ENCODE measurements at regions not wholly inside any gene's neighbourhood (a gene's known extent, or its start where the extent isn't known, plus 50 kb on each side); places are given as distances from the start of the nearest gene placed in this dataset.

DNA sequence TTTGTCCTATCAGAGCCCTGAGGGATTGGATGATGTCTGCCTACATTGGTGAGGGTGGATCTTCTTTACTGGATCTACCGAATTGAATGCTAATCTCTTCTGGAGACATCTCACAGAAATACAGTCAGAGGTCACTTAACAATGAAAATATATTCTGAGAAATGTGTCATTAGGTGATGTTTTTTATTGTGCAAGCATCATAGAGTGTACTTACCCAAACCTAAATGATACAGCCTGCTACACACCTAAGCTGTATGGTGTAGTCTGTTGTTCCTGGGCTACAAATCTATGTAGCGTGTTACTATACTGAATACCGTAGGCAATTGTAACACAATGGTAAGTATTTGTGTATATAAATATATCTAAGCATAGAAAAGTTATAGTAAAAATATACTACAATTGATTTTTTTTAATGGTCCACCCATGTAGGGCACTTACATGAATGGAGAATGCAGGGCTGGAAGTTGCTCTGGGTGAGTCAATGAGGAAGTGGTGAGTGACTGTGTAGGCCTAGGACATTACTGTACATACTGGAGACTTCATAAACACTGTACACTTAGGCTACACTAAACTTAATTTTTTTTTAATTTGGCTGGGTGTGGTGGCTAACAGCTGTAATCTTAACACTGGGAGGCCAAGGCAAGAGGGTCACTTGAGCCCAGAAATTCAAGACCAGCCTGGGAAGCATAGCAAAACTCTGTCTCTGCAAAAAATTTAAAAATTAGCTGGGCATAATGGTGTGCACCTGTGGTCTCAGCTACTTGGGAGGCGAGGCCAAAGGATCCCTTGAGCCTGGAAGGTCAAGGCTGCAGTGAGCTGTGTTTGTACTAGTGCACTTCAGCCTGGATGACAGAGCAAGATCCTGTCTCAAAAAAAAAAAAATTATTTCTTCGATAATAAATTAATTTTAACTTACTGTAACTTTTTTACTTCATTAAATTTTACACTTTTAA, 226.3 kb upstream of the UBE2E3 start:
- TF ChIP-seq ZNF561 (tag by site-specific recombination; IDR thresholded peaks at IDR 0.05; ENCODE audit: borderline replicate concordance) (no peak), MEIS1 (CRISPR knock-in tag; IDR thresholded peaks at IDR 0.05; ENCODE audit: borderline replicate concordance) (no peak), ZNF169 (tag by site-specific recombination; IDR thresholded peaks at IDR 0.05) (no peak)
- Histone ChIP-seq H3K36me3 (ENCODE audit: control insufficient read depth in 2 of 2, insufficient read depth in 1 of 2, low read length in 2 of 2) (no peaks in the 10 kb centered on the region), H3K4me3 (ENCODE audit: low read depth, low read length) (no peak overlapping the region), H3K9me3 (ENCODE audit: control insufficient read depth, insufficient read depth, low read depth, low read length) (no peaks in the 10 kb centered on the region), H3K27ac (ENCODE audit: extremely low read depth, low read depth, low read length) (no peak overlapping the region), H3K4me1 (ENCODE audit: control insufficient read depth, insufficient read depth, low read length) (no peaks in the 10 kb centered on the region)
- ChIA-PET CTCF (interaction anchor here (0.6 to 0.7 kb wide), 3 partner anchors 238 to 908 kb away, joined by 3 read pairs; no protein-coding TSS in a partner anchor), POLR2A (no interaction called here)

DNA sequence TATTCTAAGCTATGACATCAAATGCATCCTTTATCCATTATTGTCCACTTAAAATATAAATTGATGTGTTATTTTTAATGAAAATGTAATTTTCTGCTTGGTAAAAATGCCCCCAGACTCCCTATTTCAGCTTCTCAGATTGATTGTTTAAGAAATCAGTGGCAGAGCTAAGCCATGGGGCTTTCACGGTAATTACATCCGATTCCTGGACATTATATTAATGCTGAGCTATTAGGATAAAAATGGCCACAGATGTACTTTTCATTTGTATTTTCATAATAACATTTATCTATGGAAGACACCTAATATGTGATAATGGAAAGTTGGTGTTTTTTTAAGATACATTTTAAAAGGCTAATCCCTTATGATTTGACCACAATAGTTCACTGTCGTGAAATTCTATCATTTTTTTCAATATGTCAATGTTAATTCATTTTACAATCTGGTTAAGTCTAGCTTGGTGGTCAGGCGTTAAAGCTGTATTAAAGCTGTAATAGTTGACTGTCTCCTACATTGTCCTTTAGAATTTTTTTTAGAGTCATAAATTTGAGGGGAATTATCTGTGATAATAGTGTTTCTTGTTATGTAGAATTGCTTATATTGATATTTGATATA, 229.0 kb upstream of the UBE2E3 start:
- Histone ChIP-seq H3K4me1 (ENCODE audit: control insufficient read depth, insufficient read depth, low read length) (no peaks in the 10 kb centered on the region), H3K36me3 (ENCODE audit: control insufficient read depth in 2 of 2, insufficient read depth in 1 of 2, low read length in 2 of 2) (no peaks in the 10 kb centered on the region), H3K9me3 (ENCODE audit: control insufficient read depth, insufficient read depth, low read depth, low read length) (no peaks in the 10 kb centered on the region), H3K27ac (ENCODE audit: extremely low read depth, low read depth, low read length) (no peak overlapping the region), H3K4me3 (ENCODE audit: low read depth, low read length) (no peak overlapping the region)
- POLR2A ChIA-PET, result no interaction called here
- CTCF ChIA-PET, result no interaction called here
- TF ChIP-seq ZNF16 (tag by site-specific recombination; IDR thresholded peaks at IDR 0.05; ENCODE audit: low read depth), result no peak
- no peak for TF ChIP-seq ZNF169 (tag by site-specific recombination; IDR thresholded peaks at IDR 0.05)
- TF ChIP-seq ZNF555 (tag by site-specific recombination; conservative IDR thresholded peaks at IDR 0.05), result no peak

DNA sequence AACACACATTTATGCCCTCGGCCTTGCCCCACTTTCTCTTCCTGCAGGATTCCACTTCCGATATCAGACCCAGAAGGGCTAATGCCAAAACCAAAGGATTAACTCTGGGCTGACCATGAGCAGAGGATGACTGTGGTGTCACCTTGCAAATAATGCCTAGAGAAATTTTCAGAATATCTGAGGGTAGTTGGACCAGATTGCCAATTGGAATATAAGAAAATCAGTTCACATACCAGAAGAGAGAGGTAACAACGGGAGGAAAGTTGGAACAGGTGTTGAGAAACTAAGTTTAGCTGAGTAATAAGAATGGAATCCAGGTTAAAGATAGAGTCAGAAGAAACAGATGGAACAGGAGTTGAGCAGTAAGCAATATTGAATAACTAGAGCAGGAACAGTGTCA, 232.7 kb upstream of the UBE2E3 start:
- TF ChIP-seq, protein P1, sequence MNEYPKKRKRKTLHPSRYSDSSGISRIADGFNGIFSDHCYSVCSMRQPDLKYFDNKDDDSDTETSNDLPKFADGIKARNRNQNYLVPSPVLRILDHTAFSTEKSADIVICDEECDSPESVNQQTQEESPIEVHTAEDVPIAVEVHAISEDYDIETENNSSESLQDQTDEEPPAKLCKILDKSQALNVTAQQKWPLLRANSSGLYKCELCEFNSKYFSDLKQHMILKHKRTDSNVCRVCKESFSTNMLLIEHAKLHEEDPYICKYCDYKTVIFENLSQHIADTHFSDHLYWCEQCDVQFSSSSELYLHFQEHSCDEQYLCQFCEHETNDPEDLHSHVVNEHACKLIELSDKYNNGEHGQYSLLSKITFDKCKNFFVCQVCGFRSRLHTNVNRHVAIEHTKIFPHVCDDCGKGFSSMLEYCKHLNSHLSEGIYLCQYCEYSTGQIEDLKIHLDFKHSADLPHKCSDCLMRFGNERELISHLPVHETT (tag by site-specific recombination; IDR thresholded peaks at IDR 0.05), result no peak
- TF ChIP-seq ZNF174 (tag by site-specific recombination; IDR thresholded peaks at IDR 0.05) (no peak), OSR2 (tag by site-specific recombination; IDR thresholded peaks at IDR 0.05) (no peak), SP7 (tag by site-specific recombination; IDR thresholded peaks at IDR 0.05) (no peak), ZNF324 (tag by site-specific recombination; IDR thresholded peaks at IDR 0.05) (no peak), WT1 (tag by site-specific recombination; IDR thresholded peaks at IDR 0.05) (no peak), ZNF664 (tag by site-specific recombination; IDR thresholded peaks at IDR 0.05) (no peak)
- Histone ChIP-seq H3K4me3 (ENCODE audit: low read depth, low read length) (no peak overlapping the region), H3K9me3 (ENCODE audit: control insufficient read depth, insufficient read depth, low read depth, low read length) (no peaks in the 10 kb centered on the region), H3K4me1 (ENCODE audit: control insufficient read depth, insufficient read depth, low read length) (0 out of 2 replicates have a peak, but pooled peaks cover 2% of the 10 kb centered on the region), H3K36me3 (ENCODE audit: control insufficient read depth in 2 of 2, insufficient read depth in 1 of 2, low read length in 2 of 2) (no peaks in the 10 kb centered on the region), H3K27ac (ENCODE audit: extremely low read depth, low read depth, low read length) (no peak overlapping the region)
- ChIA-PET CTCF (interaction anchor here (2.0 kb wide), 1 partner anchor 232 kb away, joined by 4 read pairs; the partner anchor contains the start of gene UBE2E3), POLR2A (no interaction called here)

DNA sequence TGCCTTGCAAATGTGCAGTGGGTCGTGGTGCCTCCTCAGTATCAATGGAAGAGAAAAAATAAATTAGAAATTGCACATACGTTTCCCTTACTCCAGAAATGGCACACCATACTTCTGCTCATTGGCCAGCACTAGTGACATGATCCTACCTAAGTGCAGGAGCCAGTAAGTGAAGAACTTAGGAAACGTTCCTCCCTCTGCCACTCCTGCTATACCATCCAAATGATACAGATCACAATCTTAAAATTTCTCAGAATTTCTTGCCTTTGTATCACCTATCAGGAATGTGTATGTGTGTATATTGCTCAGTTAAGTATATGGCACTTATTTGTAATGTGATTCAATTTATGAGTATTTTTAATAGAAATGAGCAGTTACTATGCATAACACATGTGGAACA, 237.0 kb upstream of the UBE2E3 start:
- Histone ChIP-seq H3K4me3 (ENCODE audit: low read depth, low read length) (no peak overlapping the region), H3K4me1 (ENCODE audit: control insufficient read depth, insufficient read depth, low read length) (0 out of 2 replicates have a peak, but pooled peaks cover 2% of the 10 kb centered on the region), H3K27ac (ENCODE audit: extremely low read depth, low read depth, low read length) (no peak overlapping the region), H3K36me3 (ENCODE audit: control insufficient read depth in 2 of 2, insufficient read depth in 1 of 2, low read length in 2 of 2) (no peaks in the 10 kb centered on the region), H3K9me3 (ENCODE audit: control insufficient read depth, insufficient read depth, low read depth, low read length) (no peaks in the 10 kb centered on the region)
- TF ChIP-seq, protein P2, sequence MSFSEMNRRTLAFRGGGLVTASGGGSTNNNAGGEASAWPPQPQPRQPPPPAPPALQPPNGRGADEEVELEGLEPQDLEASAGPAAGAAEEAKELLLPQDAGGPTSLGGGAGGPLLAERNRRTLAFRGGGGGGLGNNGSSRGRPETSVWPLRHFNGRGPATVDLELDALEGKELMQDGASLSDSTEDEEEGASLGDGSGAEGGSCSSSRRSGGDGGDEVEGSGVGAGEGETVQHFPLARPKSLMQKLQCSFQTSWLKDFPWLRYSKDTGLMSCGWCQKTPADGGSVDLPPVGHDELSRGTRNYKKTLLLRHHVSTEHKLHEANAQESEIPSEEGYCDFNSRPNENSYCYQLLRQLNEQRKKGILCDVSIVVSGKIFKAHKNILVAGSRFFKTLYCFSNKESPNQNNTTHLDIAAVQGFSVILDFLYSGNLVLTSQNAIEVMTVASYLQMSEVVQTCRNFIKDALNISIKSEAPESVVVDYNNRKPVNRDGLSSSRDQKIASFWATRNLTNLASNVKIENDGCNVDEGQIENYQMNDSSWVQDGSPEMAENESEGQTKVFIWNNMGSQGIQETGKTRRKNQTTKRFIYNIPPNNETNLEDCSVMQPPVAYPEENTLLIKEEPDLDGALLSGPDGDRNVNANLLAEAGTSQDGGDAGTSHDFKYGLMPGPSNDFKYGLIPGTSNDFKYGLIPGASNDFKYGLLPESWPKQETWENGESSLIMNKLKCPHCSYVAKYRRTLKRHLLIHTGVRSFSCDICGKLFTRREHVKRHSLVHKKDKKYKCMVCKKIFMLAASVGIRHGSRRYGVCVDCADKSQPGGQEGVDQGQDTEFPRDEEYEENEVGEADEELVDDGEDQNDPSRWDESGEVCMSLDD (tag by site-specific recombination; IDR thresholded peaks at IDR 0.05), result no peak
- CTCF ChIA-PET, result no interaction called here
- POLR2A ChIA-PET, result no interaction called here
